ENCODE measurements at regions not wholly inside any gene's neighbourhood (a gene's known extent, or its start where the extent isn't known, plus 50 kb on each side); places are given as distances from the start of the nearest gene placed in this dataset.

DNA sequence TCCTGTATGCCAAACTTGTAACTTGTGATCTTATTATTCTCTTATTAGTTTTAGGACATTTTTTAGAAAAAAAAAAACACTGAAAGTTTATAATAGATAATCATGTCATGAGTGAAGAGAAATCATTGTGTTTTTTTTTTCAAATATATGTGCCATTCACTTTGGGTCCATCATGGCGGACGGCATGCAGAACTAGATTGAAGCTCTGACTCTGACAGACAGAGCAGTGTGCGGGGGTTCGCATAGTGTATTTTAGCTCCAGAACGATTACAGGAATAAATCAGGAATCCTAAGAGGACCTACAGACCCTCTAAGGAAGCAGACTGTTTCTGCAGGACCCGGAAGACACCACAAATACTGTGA, 484.4 kb upstream of the REG3G start:
- TF ChIP-seq, protein P1, sequence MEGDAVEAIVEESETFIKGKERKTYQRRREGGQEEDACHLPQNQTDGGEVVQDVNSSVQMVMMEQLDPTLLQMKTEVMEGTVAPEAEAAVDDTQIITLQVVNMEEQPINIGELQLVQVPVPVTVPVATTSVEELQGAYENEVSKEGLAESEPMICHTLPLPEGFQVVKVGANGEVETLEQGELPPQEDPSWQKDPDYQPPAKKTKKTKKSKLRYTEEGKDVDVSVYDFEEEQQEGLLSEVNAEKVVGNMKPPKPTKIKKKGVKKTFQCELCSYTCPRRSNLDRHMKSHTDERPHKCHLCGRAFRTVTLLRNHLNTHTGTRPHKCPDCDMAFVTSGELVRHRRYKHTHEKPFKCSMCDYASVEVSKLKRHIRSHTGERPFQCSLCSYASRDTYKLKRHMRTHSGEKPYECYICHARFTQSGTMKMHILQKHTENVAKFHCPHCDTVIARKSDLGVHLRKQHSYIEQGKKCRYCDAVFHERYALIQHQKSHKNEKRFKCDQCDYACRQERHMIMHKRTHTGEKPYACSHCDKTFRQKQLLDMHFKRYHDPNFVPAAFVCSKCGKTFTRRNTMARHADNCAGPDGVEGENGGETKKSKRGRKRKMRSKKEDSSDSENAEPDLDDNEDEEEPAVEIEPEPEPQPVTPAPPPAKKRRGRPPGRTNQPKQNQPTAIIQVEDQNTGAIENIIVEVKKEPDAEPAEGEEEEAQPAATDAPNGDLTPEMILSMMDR (IDR thresholded peaks at IDR 0.05), result no peak
- TF ChIP-seq ZFX (IDR thresholded peaks at IDR 0.05; ENCODE audit: borderline replicate concordance), result no peak
